IMR-90 (cell line): ENCODE measurements at regions not wholly inside any gene's neighbourhood (a gene's known extent, or its start where the extent isn't known, plus 50 kb on each side); places are given as distances from the start of the nearest gene placed in this dataset.

Source experiments
- ATAC-seq: fragments of 200-7000 bp; cut with Tn5 transposase; 2 replicates; pipeline ENCODE4 v1.9.1; 2020; ENCODE audit warnings: low read depth, mild to moderate bottlenecking, moderate library complexity
- BruUV-seq: library from RNA; stranded (reverse); fragments of 400-500 nt; replicated peaks from 2 replicates; lab custom pipeline; 2021; lab: Mats Ljungman, UMichigan
- CTCF ChIA-PET: fragments of 300-600 bp; formaldehyde crosslinking; extraction: SDS; loops from one replicate; lab custom pipeline; 2021; ENCODE audit warnings: antibody characterized with exemption; lab: Yijun Ruan, JAX
- POLR2A ChIA-PET: fragments of 300-600 bp; sonication (Branson Sonifier 250); formaldehyde crosslinking; loops from one replicate; lab custom pipeline; 2022; ENCODE audit warnings: antibody characterized with exemption; ENCODE audit not compliant: unreplicated experiment; lab: Charles Lee
- DNase-seq: peaks from one replicate; pipeline ENCODE4 v3.0.0; 2013
- H2AFZ ChIP-seq: replicated peaks from 2 replicates; pipeline ENCODE3; 2013; ENCODE audit warnings: low read length, mild to moderate bottlenecking; ENCODE audit not compliant: poor library complexity
- H2AK5ac ChIP-seq: 2 replicates; pipeline ENCODE4 v1.6.1; 2013; ENCODE audit warnings: low read depth, low read length, inconsistent platforms
- H2AK9ac ChIP-seq: replicated peaks from 2 replicates; pipeline ENCODE3; 2013; ENCODE audit warnings: mild to moderate bottlenecking, low read depth, low read length, moderate library complexity; ENCODE audit not compliant: poor library complexity
- H2BK120ac ChIP-seq: 2 replicates; pipeline ENCODE4 v1.6.1; 2013; ENCODE audit warnings: low read depth, low read length, inconsistent platforms
- H2BK15ac ChIP-seq: 3 replicates; pipeline ENCODE4 v1.6.1; 2013; ENCODE audit warnings: low read depth, low read length, inconsistent platforms
- H2BK20ac ChIP-seq: 2 replicates; pipeline ENCODE4 v1.6.1; 2013; ENCODE audit warnings: low read depth, mild to moderate bottlenecking, inconsistent platforms, low read length, moderate library complexity
- H2BK5ac ChIP-seq: 2 replicates; pipeline ENCODE4 v1.6.1; 2013; ENCODE audit warnings: mild to moderate bottlenecking, low read depth, low read length, inconsistent platforms; ENCODE audit not compliant: poor library complexity, severe bottlenecking
- H3K14ac ChIP-seq: replicated peaks from 2 replicates; pipeline ENCODE4 v1.6.1; 2013; ENCODE audit warnings: low read depth, low read length, inconsistent platforms
- H3K18ac ChIP-seq: 2 replicates; pipeline ENCODE4 v1.6.1; 2013; ENCODE audit warnings: low read depth, low read length, control low read depth
- H3K23ac ChIP-seq: 2 replicates; pipeline ENCODE4 v1.6.1; 2013; ENCODE audit warnings: low read depth, low read length, inconsistent platforms
- H3K27ac ChIP-seq: 2 replicates; pipeline ENCODE4 v1.5.1; 2013; ENCODE audit warnings: mild to moderate bottlenecking, control low read depth, low read length; ENCODE audit not compliant: insufficient read depth
- H3K27me3 ChIP-seq: 2 replicates; pipeline ENCODE4 v1.6.1; 2013; ENCODE audit warnings: low read length; ENCODE audit not compliant: control insufficient read depth, insufficient read depth
- H3K36me3 ChIP-seq: 2 replicates; pipeline ENCODE4 v1.6.1; 2013; ENCODE audit warnings: low read length, mixed read lengths; ENCODE audit not compliant: control insufficient read depth, insufficient read depth
- H3K4ac ChIP-seq: 2 replicates; pipeline ENCODE4 v1.6.1; 2013; ENCODE audit warnings: low read depth, low read length, inconsistent platforms
- H3K4me1 ChIP-seq: 2 replicates; pipeline ENCODE4 v1.6.1; 2013; ENCODE audit warnings: low read length, mixed read lengths; ENCODE audit not compliant: control insufficient read depth, insufficient read depth
- H3K4me2 ChIP-seq: 2 replicates; pipeline ENCODE4 v1.6.1; 2013; ENCODE audit warnings: low read depth, mild to moderate bottlenecking, control low read depth, low read length, moderate library complexity
- H3K4me3 ChIP-seq: 2 replicates; pipeline ENCODE4 v1.5.1; 2013; ENCODE audit warnings: low read depth, mild to moderate bottlenecking, control low read depth, low read length, moderate library complexity; ENCODE audit not compliant: insufficient read depth
- H3K56ac ChIP-seq: 2 replicates; pipeline ENCODE4 v1.6.1; 2013; ENCODE audit warnings: low read length, inconsistent platforms; ENCODE audit not compliant: insufficient read depth; ENCODE audit errors: extremely low read depth
- H3K79me1 ChIP-seq, 2 experiments: 2 replicates each; pipeline ENCODE4 v1.6.1; 2013; ENCODE audit warnings: low read length in 2 of 2, inconsistent platforms in 1 of 2, low read depth in 1 of 2
- H3K9ac ChIP-seq: 2 replicates; pipeline ENCODE4 v1.6.1; 2013; ENCODE audit warnings: low read depth, low read length, control low read depth
- H3K9me1 ChIP-seq: 2 replicates; pipeline ENCODE4 v1.6.1; 2013; ENCODE audit warnings: low read length, inconsistent platforms; ENCODE audit not compliant: insufficient read depth
- H3K9me3 ChIP-seq: 2 replicates; pipeline ENCODE4 v1.6.1; 2013; ENCODE audit warnings: low read length; ENCODE audit not compliant: control insufficient read depth, insufficient read depth
- H4K20me1 ChIP-seq: 2 replicates; pipeline ENCODE4 v1.6.1; 2013; ENCODE audit warnings: low read length, inconsistent platforms; ENCODE audit not compliant: insufficient read depth
- H4K5ac ChIP-seq: 2 replicates; pipeline ENCODE4 v1.6.1; 2013; ENCODE audit warnings: mild to moderate bottlenecking, low read depth, low read length, control low read depth
- H4K8ac ChIP-seq, 2 experiments: 2 replicates each; pipeline ENCODE4 v1.6.1; 2013; ENCODE audit warnings: low read depth in 2 of 2, low read length in 2 of 2, control low read depth in 1 of 2, inconsistent platforms in 1 of 2
- H4K91ac ChIP-seq: 2 replicates; pipeline ENCODE4 v1.6.1; 2013; ENCODE audit warnings: low read depth, low read length, inconsistent platforms; ENCODE audit not compliant: insufficient read depth
- BHLHE40 ChIP-seq: fragments of 150-350 bp; IDR thresholded peaks from 2 replicates; pipeline ENCODE4 v1.6.1; 2016; ENCODE audit warnings: mild to moderate bottlenecking, low read depth, low read length
- CEBPB ChIP-seq: IDR thresholded peaks from 2 replicates; pipeline ENCODE4 v1.6.1; 2012; ENCODE audit warnings: low read depth, low read length, improper control_type of control experiment
- ELK1 ChIP-seq: fragments of 150-350 bp; IDR thresholded peaks from 2 replicates; pipeline ENCODE4 v1.6.1; 2016; ENCODE audit warnings: low read depth, mild to moderate bottlenecking, low read length, moderate library complexity, borderline replicate concordance
- FOS ChIP-seq: fragments of 150-350 bp; IDR thresholded peaks from 2 replicates; pipeline ENCODE4 v1.6.1; 2016; ENCODE audit warnings: low read depth, low read length
- MAFK ChIP-seq: IDR thresholded peaks from 2 replicates; pipeline ENCODE4 v1.6.1; 2012; ENCODE audit warnings: low read depth, low read length, improper control_type of control experiment
- MAZ ChIP-seq: IDR thresholded peaks from 2 replicates; pipeline ENCODE4 v1.6.1; 2012; ENCODE audit warnings: low read depth, mild to moderate bottlenecking, low read length, improper control_type of control experiment, moderate library complexity, borderline replicate concordance
- NFE2L2 ChIP-seq: fragments of 150-350 bp; IDR thresholded peaks from 2 replicates; pipeline ENCODE4 v1.6.1; 2016; ENCODE audit warnings: low read depth, mild to moderate bottlenecking, low read length
- POLR2A ChIP-seq: IDR thresholded peaks from 2 replicates; pipeline ENCODE4 v1.6.1; 2012; ENCODE audit warnings: mild to moderate bottlenecking, low read depth, low read length
- RAD21 ChIP-seq: IDR thresholded peaks from 2 replicates; pipeline ENCODE4 v1.6.1; 2012; ENCODE audit warnings: low read length, improper control_type of control experiment
- RFX5 ChIP-seq: IDR thresholded peaks from 2 replicates; pipeline ENCODE4 v1.8.0; 2012; ENCODE audit warnings: low read depth, mild to moderate bottlenecking, low read length, moderate library complexity
- WGBS, 2 experiments: methylation state at CpG; one replicate each; pipeline versions ENCODE4 v1.1.5 to v1.1.7; 2013; ENCODE audit warnings: missing lambda C conversion rate in 2 of 2; ENCODE audit not compliant: insufficient read length in 1 of 2; ENCODE audit errors: extremely low coverage in 2 of 2; 5-methylcytosine and 5-hydroxymethylcytosine counted together
- dilution Hi-C: fragments of 300-500 bp; cut with HindIII; formaldehyde crosslinking; loops from one replicate; pipeline ENCODE4 v1.14.3; 2018; ENCODE audit warnings: low sequenced_read_pairs; ENCODE audit not compliant: unreplicated experiment
- in situ Hi-C: fragments of 300-500 bp; cut with MboI; formaldehyde crosslinking; loops from 3 replicates; pipeline ENCODE4 v1.14.3; 2019; ENCODE audit warnings: low sequenced_read_pairs, inconsistent platforms, mixed read lengths
- intact Hi-C: fragments of 100-400 bp; cut with micrococcal nuclease; formaldehyde crosslinking; loops from 2 replicates; pipeline ENCODE4 v1.10.0; 2022
- TF ChIP-seq, protein P1 (sequence below): conservative IDR thresholded peaks from 2 replicates; pipeline ENCODE4 v1.5.1; 2012; ENCODE audit warnings: mild to moderate bottlenecking, low read depth, low read length, improper control_type of control experiment

DNA sequence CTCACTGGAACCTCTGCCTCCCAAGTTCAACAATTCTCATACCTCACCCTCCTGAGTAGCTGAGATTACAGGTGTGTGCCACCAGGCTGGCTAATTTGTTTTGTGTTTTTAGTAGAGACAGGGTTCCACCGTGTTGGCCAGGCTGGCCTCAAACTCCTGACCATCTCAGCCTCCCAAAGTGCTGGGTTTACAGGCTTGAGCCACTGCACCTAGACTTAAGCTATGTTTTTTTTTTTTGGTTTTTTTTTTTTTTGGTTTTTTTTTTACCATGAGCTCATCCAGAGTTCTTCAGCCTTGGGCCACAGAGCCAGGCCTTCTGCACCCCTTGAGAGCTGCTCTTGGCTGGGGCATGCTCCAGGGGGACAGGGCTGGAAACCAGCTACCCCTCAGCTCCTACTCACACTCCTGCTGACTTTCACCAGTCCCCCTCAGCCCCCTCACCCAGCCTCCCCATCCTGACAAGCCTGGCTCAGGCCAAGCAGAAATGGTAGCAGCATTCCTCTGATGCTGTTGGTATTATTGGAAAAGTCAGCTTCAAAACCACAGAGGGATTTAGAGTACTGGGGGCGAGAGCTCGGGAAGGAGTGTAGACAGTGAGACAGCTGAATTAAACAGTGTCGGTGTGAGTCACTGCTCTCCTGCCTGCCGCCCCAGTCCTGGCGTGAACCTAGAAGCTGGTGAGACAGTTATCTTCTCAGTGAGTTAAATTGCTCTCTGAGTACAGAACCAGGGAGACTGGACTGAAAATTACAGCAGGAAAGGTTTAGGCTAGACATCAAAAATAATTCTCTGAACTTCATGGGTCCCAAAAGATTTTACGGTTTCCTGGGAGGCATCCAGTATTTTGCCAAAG, 63.7 kb downstream of the NAV1 start:
- peak overlapping the region; percentile 83; the same call in 2 of the 3 replicates for H2BK15ac ChIP-seq
- no peak overlapping the region for H3K4me3 ChIP-seq
- peak overlapping the region; percentile 76 to 86 for H4K8ac ChIP-seq
- peak overlapping the region; percentile 88 for H3K27ac ChIP-seq
- no peaks in the 10 kb centered on the region for H3K27me3 ChIP-seq
- H4K5ac ChIP-seq = peak overlapping the region; percentile 72; the same call in 1 of the 2 replicates
- H3K4me2 ChIP-seq = peak overlapping the region; percentile 33
- WGBS, 2 experiments = 8% methylated on average over 4 of the region's 7 CpGs; no CpG with 5 or more reads in 1 of the 2 experiments
- peak overlapping the region; percentile 88 for H2AK5ac ChIP-seq
- H3K9me3 ChIP-seq = no peaks in the 10 kb centered on the region
- H4K20me1 ChIP-seq = peaks cover 41% of the 10 kb centered on the region
- H3K9ac ChIP-seq = peak overlapping the region; percentile 48
- peak overlapping the region; percentile 3 for H2AK9ac ChIP-seq
- H4K91ac ChIP-seq = peak overlapping the region; percentile 93
- peaks cover 40 to 76% of the 10 kb centered on the region in 2 experiments for H3K79me1 ChIP-seq
- DNase-seq = peak; percentile 96
- H3K18ac ChIP-seq = peak overlapping the region; percentile 91
- H3K4me1 ChIP-seq = peaks cover 42% of the 10 kb centered on the region
- ChIA-PET CTCF (interaction anchor here (0.8 to 1.2 kb wide), 3 partner anchors 22 to 107 kb away, joined by 3 to 5 read pairs (median 4); no protein-coding TSS in a partner anchor), POLR2A (interaction anchor here (0.6 to 2.8 kb wide), 8 partner anchors 9 to 87 kb away, joined by 3 to 9 read pairs (median 4); no protein-coding TSS in a partner anchor)
- peak overlapping the region; percentile 86 for H3K23ac ChIP-seq
- no TSS peak for BruUV-seq
- no peaks in the 10 kb centered on the region; the same call in 1 of the 2 replicates for H3K36me3 ChIP-seq
- intact Hi-C loops = no loop called here
- peak overlapping the region; percentile 87 for H3K56ac ChIP-seq
- H2BK20ac ChIP-seq = peak overlapping the region; percentile 95
- H2AFZ ChIP-seq = no peak overlapping the region
- peak overlapping the region; percentile 96 for H3K4ac ChIP-seq
- ATAC-seq = peak; percentile 91
- TF ChIP-seq NFE2L2 (peak; percentile 76), RAD21 (peak; percentile 5; the same call in 1 of the 2 replicates), MAFK (no peak), BHLHE40 (peak; percentile 54), CEBPB (no peak), RFX5 (no peak), ELK1 (no peak), MAZ (peak; percentile 94), FOS (peak; percentile 95), POLR2A (peak; percentile 59; the same call in 1 of the 2 replicates)
- TF ChIP-seq, protein P1, sequence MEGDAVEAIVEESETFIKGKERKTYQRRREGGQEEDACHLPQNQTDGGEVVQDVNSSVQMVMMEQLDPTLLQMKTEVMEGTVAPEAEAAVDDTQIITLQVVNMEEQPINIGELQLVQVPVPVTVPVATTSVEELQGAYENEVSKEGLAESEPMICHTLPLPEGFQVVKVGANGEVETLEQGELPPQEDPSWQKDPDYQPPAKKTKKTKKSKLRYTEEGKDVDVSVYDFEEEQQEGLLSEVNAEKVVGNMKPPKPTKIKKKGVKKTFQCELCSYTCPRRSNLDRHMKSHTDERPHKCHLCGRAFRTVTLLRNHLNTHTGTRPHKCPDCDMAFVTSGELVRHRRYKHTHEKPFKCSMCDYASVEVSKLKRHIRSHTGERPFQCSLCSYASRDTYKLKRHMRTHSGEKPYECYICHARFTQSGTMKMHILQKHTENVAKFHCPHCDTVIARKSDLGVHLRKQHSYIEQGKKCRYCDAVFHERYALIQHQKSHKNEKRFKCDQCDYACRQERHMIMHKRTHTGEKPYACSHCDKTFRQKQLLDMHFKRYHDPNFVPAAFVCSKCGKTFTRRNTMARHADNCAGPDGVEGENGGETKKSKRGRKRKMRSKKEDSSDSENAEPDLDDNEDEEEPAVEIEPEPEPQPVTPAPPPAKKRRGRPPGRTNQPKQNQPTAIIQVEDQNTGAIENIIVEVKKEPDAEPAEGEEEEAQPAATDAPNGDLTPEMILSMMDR = no peak
- H3K14ac ChIP-seq = peak overlapping the region; percentile 87
- peak overlapping the region; percentile 97 for H2BK120ac ChIP-seq
- dilution Hi-C loops = no loop called here
- peak overlapping the region; percentile 88 for H2BK5ac ChIP-seq
- peaks cover 57% of the 10 kb centered on the region for H3K9me1 ChIP-seq
- in situ Hi-C loops = no loop called here
